Stimulated activated CD8-positive, alpha-beta memory T cell treated with anti-CD3 and anti-CD28 coated beads, Interleukin-7, amount 100 ng/mL, for 24 hours (primary cell): ENCODE measurements at regions not wholly inside any gene's neighbourhood (a gene's known extent, or its start where the extent isn't known, plus 50 kb on each side); places are given as distances from the start of the nearest gene placed in this dataset.
"Not testable (repeated sequence)": the region's sequence is repeated elsewhere in the genome, so short reads cannot be mapped to it uniquely, and the experiment has no call there.

ENCODE experiments used
- DNase-seq: peaks from one replicate; pipeline ENCODE4 v3.0.0-alpha.2; 2020; ENCODE audit warnings: low read depth

GRCh38 chr2:132220589-132220988 is 58.8 kb upstream of the ANKRD30BL start:
- DNase-seq = not testable (repeated sequence)

DNA sequence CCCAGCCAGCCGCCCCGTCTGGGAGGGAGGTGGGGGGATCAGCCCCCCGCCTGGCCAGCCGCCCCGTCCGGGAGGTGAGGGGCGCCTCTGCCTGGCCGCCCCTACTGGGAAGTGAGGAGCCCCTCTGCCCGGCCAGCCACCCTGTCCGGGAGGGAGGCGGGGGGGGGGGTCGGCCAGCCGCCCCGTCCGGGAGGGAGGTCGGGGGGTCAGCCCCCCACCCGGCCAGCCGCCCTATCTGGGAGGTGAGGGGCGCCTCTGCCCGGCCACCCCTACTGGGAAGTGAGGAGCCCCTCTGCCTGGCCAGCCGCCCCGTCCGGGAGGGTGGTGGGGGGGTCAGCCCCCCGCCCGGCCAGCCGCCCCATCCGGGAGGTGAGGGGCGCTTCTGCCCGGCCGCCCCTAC is 60.1 kb upstream of the ANKRD30BL start:
- DNase-seq = not testable (repeated sequence)

DNA sequence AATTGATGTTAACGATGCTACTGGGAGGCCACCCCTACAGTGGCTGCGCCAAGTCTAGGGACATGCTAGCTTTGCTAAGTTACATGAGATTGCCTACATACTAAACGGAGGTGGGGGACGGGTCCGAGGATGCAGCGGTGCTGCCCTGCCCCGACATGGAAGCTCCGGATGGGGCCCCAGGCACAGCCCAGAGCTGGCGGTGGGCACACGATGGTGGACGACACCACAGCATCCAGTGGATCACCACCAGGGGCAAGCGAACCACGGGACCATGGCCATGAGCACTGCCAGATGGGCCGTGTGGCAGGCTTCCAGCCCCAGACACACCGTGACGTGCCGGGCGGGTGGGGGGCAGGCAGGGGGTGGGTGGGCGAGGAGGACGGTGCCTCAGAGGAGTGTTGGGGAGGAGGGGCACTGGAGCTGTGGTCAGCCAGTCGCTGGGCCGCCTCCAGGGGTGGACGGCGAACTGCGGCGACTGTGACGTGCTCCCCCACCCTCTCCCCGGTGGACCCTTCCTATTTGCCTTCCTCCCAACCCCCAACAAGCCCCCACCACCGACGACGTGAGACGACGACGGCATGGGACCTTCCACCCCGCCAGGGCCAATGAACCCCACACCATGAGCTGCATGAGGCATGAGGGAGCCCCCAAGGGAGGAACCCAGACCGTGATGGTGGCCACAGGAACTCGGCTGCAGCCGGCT is 90.6 kb upstream of the ANKRD30BL start:
- DNase-seq = no peak

GRCh38 chr2:132252894-132253264 is 91.1 kb upstream of the ANKRD30BL start:
- no peak for DNase-seq

DNA sequence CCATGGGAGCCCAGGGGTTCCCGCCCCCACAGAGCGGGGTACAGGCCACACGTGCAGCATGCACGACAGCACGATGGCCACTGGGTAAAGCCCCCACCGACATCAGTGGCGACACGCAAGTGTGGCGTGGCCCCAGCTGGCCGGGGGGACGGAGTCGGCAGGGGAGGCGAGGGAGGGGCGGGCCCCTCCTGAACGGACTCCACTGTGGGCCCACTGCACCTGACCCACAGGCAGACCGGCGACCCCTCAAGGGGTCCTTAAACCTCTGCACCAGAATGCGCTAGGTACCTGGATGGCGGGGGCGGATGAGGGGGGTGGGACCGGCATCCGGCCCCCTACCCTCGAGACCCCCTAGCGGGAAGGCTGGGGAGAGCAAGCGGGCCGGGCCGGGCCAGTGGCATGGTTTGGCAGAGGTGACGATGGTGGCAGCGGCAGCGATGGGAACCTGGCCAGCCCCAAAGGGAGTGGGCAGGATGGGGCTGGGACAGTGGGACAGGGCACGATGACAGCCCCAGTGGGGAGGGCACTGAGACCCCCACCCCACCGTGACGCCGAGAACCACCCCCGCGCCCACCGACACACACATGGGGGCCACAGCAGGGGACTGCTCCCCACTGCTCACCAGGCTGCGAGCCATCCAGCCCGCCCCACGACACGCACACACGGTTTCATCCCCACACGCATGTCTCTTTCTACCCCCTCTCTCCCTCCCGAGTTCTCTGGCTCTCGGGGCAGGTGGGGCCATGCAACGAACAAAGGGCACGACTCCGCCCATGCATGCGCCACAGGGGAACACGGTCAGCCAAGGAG is 91.9 kb upstream of the ANKRD30BL start:
- no peak for DNase-seq

- not testable (repeated sequence) for DNase-seq
These were observed 92.7 kb upstream of the ANKRD30BL start for GRCh38 chr2:132254306-132254919.

GRCh38 chr2:132255714-132256113 is 94.0 kb upstream of the ANKRD30BL start:
- no peak for DNase-seq

- no peak for DNase-seq
These were observed 94.6 kb upstream of the ANKRD30BL start for GRCh38 chr2:132256251-132256902.

GRCh38 chr2:132256903-132257300 is 95.2 kb upstream of the ANKRD30BL start:
- DNase-seq = not testable (repeated sequence)

DNA sequence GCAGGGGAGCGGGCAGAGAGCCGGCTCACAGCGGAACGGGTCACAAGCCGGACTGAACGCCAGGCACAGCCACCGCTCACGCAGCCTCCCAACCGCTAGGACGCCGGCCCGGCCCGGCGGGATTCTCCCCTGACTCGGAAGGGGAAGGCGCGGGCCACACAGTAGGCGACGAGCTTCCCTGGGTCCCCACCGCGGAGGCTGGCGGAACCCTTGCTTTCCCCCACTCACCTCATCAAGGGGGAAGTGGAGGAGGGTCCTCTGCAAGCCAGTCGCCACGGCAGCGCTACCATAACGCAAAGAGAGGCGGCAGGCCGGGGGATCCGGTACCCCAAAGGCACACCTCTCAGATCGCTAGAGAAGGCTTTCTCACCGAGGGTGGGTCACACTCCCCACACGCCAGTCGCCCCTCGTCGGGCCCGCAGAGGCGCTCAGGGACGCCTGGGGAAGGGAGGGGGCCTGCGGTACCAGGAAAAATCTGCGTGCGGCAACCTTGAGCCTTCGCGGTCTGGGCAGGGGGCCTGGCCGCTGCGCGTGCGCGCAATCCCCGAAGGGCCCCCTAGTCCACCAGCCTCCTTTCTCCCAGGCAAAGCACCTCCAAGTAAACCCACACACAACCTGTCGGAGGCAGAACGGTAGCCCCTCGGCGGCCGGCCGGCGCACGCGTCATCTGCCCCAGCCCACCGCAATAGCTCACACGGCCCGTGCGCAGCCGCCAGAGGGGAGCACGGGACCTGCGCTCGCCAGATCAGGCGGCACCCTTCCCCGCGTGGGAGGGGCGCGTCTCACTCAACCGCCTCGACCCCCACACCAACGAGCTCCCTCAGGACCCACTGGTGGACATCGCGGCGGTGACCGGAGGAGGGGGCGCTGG is 95.8 kb upstream of the ANKRD30BL start:
- not testable (repeated sequence) for DNase-seq

DNA sequence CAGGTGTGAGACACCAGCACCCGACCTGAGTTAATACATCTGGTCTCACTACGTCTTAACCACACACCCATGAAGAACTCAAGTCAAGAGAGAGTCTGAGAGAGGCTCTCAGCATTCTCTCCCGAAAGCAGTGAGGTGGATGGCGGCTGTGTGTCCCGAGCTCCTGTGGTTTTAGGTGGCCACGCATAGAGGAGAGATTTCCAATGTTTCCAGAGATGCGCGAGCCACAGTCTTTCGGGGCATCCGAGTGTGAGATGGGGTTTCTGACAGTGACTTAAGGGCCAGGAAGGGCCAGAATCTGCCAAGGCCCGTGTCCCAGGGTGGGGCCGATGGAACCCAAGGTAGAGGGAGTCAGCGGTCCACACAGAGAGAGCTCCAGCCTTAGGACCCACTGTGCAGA is 97.5 kb upstream of the ANKRD30BL start:
- not testable (repeated sequence) for DNase-seq

DNA sequence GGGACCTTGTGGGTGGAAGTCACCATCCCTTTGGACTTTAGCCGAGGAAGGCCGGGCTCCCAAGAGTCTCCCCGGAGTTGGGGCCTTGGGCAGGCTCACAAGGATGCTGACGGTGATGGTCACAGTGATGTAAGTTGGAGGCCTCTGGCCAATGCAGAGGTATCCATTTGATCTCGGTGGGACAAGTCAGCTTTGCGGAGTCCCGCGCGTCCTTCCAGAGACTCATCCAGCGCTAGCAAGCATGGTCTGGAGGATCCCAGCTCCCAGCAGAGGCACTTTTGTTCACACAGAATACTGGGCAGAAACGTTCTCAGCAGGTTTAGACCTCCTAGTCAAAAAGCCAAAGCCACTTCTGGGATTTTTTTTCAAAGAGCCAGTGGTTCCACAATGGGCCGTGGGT is 103.8 kb upstream of the ANKRD30BL start:
- not testable (repeated sequence) for DNase-seq

GRCh38 chr2:132267105-132267497 is 105.3 kb upstream of the ANKRD30BL start:
- no peak for DNase-seq

GRCh38 chr2:132267498-132268283 is 105.9 kb upstream of the ANKRD30BL start:
- not testable (repeated sequence) for DNase-seq

GRCh38 chr2:132268284-132268976 is 106.7 kb upstream of the ANKRD30BL start:
- peak; percentile 3 for DNase-seq

DNA sequence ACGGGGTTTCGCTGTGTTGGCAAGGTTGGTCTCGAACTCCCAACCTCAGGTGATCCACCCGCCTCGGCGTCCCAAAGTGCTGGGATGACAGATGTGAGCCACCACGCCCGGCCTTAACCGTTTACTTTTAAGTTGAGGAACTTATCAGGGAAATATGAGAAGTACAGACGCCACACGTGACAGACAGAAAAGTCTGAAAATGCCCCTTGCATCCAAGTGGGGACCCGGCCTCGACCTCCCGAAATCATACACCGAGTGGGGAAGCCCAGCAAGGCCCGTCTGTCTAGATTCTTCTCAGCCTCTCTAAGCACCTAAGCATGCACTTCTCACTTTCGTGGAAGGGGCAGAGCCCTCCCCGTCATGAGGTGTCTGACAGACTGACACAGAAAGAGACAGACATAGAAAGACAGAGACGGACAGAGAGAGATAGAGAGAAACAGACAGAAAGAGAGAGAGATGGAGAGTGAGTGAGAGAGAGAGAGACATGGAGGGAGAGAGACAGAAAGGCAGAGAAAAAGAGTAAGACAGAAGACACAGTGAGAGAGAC is 107.3 kb upstream of the ANKRD30BL start:
- no peak for DNase-seq

GRCh38 chr2:132270255-132270654 is 108.5 kb upstream of the ANKRD30BL start:
- no peak for DNase-seq

DNA sequence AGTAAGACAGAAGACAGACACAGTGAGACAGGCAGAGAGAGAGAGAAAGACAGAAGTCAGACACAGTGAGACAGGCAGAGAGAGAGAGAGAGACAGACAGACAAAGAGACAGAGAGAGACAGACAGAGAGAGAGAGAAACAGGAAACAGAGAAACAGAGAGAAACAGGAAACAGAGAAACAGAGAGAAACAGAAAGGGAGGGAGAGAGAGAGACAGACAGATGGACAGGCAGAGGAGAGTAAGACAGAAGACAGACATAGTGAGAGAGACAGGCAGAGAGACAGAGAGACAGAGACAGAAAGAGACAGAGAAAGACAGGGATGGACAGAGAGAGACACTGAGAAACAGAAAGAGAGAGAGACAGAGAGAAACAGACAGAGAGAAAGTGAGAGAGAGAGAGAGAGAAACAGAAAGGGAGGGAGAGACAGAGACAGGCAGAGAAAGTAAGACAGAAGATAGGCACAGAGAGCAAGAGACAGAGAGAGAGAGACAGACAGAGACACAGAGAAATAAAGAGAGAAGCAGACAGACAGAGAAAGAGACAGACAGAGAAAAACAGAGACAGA is 109.3 kb upstream of the ANKRD30BL start:
- DNase-seq = no peak

DNA sequence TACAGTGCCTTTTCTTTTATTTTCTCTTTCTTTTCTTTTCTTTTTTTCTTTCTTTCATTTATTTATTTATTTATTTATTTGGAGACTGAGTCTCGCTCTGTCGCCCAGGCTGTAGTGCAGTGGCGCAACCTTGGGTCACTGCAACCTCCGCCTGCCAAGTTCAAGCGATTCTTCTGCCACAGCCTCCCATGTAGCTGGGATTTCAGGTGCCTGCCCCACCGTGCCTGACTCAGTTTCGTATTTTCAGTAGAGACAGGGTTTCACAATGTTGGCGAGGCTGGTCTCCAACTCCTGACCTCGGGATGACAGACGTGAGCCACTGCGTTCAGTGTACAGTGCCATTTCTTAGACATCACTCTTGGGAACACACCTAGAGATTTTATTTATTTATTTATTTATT is 110.0 kb upstream of the ANKRD30BL start:
- not testable (repeated sequence) for DNase-seq
